ENCODE measurements at regions not wholly inside any gene's neighbourhood (a gene's known extent, or its start where the extent isn't known, plus 50 kb on each side); places are given as distances from the start of the nearest gene placed in this dataset.

GRCh38 chr7:88402529-88402928, 95.8 kb upstream of the STEAP4 start:
- no peak for DNase-seq

GRCh38 chr7:88401009-88401623, 94.4 kb upstream of the STEAP4 start:
- peak; percentile 7 for DNase-seq

GRCh38 chr7:88399696-88400240, 93.1 kb upstream of the STEAP4 start:
- DNase-seq = no peak

GRCh38 chr7:88399036-88399435, 92.3 kb upstream of the STEAP4 start:
- DNase-seq = no peak

DNA sequence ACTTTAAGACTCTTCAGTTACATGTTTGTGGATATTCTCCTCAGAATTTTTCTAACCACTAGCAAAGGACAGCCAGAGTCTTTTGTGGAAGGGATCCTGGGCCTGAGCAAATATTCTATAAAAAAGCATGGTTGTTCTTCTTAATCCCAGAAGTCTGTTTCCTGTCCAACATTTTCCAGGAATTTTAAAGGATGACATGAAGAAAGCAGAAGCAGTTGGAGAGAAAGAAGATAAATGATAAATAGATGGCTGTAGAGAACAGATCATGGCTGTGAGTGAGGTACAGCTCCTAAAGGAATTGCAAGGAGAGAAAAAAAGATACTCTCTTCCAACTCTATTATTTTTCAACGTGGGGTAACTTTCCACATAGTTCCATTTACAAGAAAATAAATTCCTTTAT, 91.8 kb upstream of the STEAP4 start:
- DNase-seq = no peak

- no peak for DNase-seq
Observed at GRCh38 chr7:88396948-88397322, 90.2 kb upstream of the STEAP4 start.

DNA sequence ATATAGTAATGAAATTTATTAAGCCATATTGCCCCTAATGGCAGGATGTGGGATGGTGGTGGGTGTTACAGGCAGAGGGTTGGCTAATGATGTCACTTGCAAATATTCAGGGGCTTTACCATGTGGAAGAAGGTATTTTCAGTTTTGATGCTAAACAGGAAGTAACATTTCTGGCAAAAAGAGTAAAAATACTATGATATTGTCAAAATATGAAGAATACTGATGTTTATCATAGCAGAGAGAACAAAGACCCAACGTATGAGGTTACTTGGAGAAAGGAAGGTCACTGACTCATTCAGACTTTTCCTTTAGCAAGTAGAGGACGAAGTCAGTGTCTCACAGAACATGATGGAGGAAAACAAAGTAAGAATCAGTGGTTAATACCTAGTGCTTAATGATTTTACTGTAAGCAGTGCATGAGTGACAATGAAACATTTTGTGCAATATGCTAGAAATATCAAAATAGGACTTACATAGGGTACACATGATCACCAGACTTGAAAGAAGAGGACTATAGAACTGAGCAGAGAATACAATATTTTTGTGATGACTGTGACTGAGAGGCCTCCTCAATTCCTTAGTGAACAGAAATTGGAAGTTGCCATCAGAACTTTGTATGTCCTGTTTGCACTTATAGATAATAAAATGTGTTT, 89.7 kb upstream of the STEAP4 start:
- no peak for DNase-seq

DNA sequence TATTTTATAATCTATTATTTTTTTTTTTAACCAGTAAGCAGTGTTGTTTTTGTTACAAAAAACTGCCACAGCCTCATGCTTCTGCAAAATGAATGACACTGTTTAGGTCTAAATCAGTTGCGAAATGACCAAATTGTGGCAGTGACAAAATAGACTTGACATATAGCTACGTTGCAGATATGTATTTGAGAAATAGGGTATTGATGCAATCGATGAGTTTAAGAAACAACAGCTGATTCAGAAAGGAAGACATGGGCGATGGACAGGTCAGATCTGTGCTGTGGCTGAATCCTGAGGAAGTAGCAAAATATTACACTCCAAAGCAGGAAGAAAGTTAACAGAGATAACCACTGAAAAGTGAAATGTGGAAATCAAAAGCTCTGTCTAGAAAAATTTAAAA, 89.0 kb upstream of the STEAP4 start:
- no peak for DNase-seq

DNA sequence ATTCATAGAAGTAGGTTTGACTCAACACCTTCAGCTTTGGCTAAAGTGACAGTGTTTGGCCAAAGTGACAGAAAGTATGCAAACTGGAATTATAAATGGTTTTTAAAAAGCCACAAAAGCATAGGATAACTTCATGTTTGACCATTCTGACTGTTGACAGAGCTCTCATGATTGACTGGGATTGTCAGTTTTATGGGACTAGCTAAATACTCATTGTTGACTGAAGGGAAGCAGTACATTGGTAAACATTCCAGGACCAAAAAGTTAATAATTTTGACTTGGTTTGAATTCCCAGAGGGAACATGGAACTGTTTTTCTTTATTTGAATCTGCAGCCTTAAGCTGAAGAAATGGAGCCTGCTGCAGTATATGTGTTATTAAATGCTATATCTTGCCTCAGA, 84.6 kb upstream of the STEAP4 start:
- no peak for DNase-seq

GRCh38 chr7:88387368-88387767, 80.7 kb upstream of the STEAP4 start:
- no peak for DNase-seq

GRCh38 chr7:88386665-88387156, 80.0 kb upstream of the STEAP4 start:
- no peak for DNase-seq

DNA sequence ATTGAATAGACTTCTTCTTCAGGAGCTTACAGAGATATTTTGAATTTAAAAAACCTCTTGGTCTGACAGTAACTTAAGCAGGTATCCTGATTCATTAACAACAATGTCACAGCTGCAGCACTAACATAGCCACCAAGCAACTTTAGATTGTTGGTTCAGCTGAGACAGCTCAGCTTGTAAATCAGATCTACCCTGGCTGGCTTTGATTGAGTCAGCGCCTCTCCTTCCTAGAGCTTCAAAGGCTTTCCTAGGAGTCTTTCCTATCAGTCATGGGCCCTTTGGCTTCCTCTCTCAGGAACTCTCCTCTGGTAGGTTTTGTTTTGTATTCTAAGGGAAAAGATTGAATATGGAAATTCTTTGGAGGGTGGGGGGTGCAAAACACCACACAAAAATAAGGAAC, 70.7 kb upstream of the STEAP4 start:
- DNase-seq = no peak

- no peak for DNase-seq
Observed at GRCh38 chr7:88368686-88369085, 62.0 kb upstream of the STEAP4 start.

DNA sequence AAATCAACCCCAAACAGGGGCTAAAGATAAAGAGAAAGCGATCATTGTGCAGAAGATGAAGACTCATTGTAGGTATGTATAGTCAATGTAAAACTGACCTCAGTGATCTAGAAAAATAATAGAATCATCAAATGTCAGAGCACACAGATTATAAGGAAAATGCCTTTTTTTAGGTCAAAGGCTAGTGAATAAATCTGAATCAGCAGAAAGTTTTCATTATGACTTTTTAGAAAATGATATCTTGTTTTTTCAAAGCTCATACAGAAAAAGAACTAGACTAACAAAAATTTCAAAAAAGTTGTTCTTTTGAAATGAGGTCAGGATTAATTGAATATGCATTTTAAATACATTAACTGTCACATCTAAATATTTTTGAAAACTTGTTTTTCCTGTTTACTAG, 60.2 kb upstream of the STEAP4 start:
- DNase-seq = no peak

GRCh38 chr7:88363869-88364268, 57.2 kb upstream of the STEAP4 start:
- DNase-seq = no peak

GRCh38 chr7:88363249-88363648, 56.6 kb upstream of the STEAP4 start:
- no peak for DNase-seq

- DNase-seq = no peak
Observed at GRCh38 chr7:88361357-88361756, 54.7 kb upstream of the STEAP4 start.

DNA sequence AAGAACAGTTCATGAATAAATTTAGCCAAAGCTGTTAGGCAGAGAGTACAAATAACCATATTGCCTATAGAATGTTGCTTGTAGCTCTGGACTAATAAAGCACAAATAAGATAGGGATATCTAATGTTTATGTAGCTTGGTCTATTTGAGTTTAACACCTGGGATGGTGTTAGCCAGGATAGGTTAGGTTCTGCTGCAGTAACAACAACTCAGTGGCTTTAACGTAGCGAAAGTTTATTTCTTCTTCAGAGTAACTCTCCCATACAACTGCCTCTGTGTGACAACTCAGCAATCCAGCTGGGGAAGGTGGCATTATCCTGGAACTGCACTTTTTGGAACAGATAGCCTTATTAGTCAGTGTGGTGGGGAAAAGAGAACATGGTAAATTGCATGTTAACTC, 52.2 kb upstream of the STEAP4 start:
- DNase-seq = no peak

DNA sequence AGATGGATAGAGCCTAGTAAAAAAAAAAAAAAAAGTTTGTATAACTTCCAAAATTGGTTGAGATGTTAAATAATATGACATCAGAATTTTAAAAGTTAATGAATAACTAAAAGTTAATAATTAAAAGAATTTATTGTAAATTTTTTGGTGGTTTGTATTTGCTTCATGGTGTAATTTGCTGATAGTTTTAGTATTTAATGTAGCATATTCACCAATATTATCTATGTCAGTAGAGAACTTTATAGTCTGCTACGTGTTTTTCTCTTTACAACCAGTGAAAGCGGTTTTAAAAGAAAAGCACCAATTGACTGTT, 51.8 kb upstream of the STEAP4 start:
- no peak for DNase-seq

DNA sequence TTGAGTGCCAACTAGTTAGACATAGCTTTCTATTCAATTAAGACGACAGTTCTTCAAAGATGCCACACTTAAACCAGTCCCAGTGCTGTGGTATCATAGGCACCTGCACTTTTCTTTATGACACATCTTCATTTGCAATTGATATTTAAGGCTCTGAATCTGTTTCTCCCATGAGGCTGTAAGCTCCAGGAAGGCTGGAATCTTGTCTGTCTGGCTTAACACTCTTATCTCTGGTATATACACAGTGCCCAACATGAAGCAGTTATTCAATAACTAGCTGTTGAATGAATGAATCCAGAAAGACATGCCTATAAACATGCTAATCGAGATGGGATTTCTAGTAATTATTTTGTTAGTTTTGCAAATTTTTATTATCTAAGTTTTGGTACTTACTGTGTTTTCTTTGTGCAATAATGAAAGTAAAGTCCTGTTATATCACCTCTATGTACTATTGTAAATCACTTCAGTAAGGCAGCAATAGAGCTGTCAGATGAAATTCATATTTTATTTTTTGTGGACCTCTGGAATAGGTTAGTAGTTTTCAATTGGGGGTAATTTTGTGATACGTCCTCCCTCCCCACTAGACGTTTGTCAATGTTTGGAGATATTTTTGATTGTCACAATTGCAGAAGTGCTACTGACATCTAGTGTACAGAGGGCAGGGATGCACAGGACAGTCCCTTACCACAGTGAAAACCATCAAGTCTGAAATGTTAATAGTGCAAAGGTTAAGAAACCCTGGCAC, 51.3 kb upstream of the STEAP4 start:
- no peak for DNase-seq

DNA sequence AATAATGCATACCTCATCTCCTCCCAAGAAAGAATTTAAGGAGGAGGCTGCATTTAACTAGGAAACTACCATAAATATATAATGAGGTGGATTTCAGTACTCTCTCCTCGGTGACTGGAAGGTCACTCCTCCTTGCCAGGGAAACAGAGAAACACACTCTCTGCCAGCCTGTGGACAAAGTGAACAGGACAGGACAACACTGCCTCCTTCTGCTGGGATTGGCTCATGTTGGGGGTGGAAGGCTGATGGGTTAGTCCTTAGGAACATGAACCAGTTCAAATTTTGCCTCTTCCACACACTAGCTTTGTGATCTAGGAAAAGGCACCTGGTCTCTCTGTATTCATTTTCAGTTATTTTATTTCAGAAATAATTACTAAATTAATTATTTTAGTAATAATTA, 50.6 kb upstream of the STEAP4 start:
- DNase-seq = no peak

Data from fibroblast of skin of right quadriceps (primary cell).